GM19238 (cell line): ENCODE measurements at regions not wholly inside any gene's neighbourhood (a gene's known extent, or its start where the extent isn't known, plus 50 kb on each side); places are given as distances from the start of the nearest gene placed in this dataset.

ENCODE experiments used
- DNase-seq: peaks from one replicate; pipeline ENCODE4 v3.0.0; 2011; ENCODE audit warnings: low spot score; ENCODE audit not compliant: insufficient read length

GRCh38 chr13:44240611-44241145 lies 132.9 kb upstream of the SERP2 start:
- no peak for DNase-seq

DNA sequence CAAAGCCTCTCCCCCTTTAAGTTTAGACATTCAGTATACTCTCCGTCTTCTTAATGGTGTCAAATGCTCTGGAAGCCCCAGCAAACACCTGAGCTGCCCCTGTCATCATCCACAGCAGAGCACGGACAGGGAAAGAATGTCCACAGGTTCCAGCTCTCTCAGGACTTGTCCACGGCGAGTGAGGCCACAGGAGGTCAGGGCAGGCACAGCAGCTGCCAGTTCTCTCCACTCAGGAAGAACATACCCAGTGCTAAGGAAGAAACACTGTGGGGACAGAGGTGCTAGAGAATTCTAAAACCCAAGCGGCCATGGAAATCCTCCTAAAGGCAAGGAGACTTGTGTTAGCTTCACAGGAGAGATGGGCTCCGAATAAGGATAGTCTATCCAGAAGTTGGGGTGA lies 132.0 kb upstream of the SERP2 start:
- DNase-seq, result no peak

- DNase-seq, result no peak
These were observed 130.9 kb upstream of the SERP2 start for GRCh38 chr13:44242766-44243165.

DNA sequence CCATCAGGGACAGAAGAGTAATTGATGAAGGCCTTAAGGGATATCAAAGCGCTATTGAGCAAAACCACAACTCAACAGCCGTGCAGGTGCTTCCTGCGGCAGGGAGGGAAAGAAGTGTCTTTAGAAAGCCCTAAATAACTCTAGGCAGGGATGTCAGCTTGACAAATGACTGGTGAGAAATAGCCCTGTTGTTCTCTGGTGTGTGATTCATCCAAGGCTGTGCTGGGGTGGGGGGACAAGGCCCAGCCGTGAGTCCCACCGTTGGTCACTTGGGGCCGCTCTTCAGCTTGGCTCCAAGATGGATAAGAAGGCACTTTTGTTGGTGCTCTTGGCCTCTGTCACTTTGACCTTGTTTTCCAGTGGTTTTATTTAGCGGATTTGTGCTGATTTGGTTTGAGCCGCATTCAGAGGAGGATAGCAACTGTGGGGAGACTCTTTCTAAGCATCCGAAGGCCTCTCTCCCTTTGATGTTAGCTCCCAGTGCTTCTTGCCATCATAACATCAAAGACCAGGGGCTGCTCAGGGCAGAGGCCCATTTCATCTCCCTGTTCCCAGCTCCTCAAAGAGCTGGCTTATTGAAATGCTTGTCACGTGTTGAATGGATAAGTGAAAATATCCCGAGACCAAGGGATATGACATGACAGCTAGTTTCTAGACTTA lies 130.3 kb upstream of the SERP2 start:
- DNase-seq, result no peak

- no peak for DNase-seq
These were observed 129.3 kb upstream of the SERP2 start for GRCh38 chr13:44244288-44244687.

DNA sequence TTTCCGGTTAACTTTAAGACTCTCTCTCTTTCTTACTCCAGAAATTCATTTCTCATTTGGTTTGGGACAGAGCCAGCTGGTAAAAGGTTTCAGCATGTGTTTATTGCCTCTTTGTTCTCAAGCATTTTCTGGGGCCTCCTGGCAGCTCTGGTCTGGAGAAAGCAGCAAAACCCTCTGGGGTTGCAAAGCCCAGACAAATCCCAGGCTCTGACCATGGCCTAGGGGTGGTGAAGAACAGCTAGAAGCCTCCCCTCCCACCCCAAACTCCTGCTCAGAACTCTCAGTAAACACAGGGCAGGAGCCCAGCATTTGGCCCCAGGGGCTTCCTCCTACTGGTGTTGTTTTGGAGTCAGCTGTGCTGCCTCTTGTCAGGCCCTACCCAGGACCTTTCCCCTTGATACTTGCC lies 124.2 kb upstream of the SERP2 start:
- no peak for DNase-seq

DNA sequence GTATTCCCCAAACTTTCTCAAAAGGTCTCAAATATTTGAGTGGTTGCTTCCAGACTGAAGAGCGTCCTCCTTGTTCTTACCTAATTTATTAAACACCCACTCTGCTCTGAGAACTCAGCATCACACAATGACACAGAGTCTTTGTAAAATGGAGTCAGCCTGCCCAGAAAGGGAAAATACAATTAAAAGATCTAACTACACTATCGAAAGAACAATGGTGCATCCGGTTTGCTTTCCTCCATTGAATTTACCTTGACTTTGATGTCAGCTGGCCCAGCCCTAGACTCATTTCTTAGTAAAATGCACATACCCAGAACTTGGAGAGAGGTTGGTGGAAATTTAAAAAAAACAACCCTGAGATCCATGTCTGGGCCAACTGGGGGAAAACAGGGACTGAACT lies 120.7 kb upstream of the SERP2 start:
- DNase-seq, result no peak

- DNase-seq, result no peak
These were observed 117.8 kb upstream of the SERP2 start for GRCh38 chr13:44255771-44256364.

GRCh38 chr13:44257796-44258195 lies 115.8 kb upstream of the SERP2 start:
- DNase-seq, result no peak

DNA sequence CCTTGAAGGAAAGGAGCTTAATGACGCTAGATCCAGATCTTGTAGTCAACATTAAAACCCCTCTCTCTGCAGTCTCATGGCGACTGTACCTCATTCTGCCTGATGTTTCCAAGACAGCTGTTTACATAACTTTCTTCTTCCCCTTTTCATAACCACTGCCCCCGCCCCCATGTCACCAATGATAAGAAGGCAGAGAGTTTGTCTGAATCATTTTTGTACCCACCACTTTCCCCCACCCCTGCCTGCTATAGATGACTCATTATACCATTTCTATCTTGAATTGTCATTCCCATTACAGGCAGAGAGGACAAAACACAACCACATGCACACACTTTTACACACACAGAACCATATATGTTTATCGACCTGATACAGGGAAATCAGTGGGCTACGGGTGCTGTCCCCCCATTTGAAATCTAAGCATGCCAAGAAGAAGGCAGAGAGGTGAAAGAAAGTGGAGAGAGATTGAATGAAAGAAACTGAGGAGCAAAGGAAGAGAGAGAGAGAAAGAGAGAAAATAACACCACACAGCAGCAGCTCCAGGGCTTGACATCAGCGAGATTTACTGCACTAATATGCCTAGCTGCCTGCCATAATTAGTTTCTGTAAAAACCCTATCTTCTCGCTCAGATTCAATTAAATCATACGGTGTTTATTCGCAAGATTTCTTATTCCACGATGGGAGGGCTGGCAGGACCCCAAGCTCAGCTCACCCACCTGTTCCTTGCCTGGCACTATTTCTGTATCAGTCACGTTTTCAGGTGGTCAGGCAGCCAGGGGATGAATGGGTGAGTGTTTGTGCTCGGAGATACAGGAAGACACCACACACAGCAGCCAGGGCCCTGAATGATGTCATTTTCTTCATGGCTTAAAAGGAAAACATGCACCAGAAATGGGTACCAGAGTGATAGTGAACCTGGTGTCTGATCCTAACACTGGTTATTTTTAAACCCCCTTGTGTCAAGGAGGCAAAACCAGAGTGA lies 114.3 kb upstream of the SERP2 start:
- DNase-seq, result peak; percentile 41

- no peak for DNase-seq
These were observed 113.3 kb upstream of the SERP2 start for GRCh38 chr13:44260336-44260735.

GRCh38 chr13:44263751-44264620 lies 109.6 kb upstream of the SERP2 start:
- no peak for DNase-seq

DNA sequence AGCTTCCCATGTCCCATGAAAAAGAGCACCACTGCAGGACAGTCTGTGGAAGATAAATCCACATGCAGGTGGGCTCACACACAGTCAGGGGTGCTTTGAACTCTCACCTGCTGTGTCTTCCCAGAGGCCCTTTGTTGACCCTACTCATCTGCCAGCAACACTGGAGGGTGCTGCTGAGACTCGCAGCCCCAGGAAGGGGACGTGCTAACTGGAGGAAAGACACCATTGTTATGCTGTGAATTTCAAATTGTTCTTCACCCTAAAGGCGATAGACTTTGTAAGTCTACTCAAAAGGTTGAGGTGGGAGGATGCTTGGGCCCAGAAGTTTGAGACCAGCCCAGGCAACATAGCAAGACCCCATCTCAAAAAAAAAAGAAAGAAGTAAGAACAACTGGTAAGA lies 107.3 kb upstream of the SERP2 start:
- DNase-seq, result no peak

DNA sequence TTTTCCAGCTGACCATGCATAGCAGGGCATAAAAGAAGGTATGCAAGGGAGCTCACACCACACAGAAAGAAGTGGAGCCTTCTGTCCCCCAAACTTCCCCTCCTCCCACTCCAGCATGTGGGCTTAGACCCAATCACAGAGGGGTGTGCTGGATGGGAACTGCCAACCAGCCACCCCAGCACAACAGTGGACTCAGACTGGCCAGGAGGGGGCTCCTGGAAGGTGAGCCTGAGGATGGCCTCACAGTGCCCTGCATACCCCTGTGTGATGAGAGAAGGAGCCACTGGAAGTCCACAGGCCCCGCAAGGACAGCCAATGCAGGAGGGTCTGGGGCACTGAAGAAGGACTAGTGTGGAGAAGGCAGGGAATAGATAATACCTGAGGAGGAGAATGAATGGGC lies 106.9 kb upstream of the SERP2 start:
- DNase-seq, result no peak

- DNase-seq, result no peak
These were observed 106.4 kb upstream of the SERP2 start for GRCh38 chr13:44267203-44267602.

DNA sequence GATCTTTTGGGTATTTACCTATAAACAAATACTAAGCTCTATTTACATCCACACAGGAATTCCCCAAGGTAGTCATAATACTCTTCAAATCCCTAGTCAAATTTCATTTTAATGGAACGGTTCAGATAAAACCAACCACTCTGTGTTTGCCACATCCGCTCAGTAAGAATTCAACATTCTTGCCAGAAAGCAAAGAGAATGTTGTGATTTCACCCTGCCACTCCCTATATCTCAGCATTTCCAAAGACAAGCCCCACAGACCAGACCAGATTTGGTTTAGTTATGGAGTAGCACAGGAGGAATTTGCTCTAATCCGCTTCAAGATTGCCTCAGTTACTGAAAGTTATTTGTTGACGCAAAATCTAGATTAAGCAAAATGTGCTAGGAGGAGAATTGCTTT lies 105.6 kb upstream of the SERP2 start:
- DNase-seq, result no peak

DNA sequence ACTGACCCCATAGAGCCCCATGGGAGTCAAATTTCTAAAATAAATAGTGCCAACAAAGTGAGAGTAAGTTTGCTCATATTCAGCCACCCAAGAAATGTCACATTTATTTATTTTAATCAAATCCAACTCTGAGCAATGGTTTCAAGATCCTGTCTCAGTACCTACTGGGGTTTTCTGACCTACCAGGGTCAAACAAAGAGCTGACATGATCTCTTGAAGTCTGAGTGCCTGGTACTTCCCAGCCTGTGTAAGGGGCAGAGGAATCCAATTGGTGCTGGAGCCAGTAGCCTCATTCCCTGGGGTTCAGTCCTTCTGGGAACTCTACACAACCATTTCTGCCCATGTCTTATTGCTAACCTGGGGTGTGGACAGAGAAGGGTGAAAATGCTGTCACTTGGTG lies 104.6 kb upstream of the SERP2 start:
- no peak for DNase-seq

GRCh38 chr13:44270150-44270549 lies 103.5 kb upstream of the SERP2 start:
- DNase-seq, result no peak

DNA sequence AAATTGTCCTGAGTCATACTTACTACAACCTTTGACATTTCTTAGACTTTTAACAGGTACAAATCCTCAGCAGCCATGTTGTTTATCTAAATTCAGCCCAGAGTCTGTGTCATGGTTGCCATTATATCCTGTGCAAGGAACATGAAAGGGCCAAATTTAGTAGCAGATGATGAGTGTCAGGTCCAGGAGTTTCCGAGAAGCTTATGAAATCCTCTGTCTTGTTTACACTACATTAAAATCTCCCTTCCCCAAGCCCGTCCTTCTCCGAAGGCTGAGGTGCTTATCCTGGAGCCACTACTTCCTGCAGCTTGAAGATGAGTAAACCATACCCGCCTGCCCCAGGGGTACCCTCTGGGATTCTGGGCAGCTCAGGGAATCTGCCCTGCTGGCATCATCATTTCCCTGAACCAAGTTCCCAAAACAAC lies 102.6 kb upstream of the SERP2 start:
- DNase-seq, result no peak

- DNase-seq, result no peak
These were observed 102.2 kb upstream of the SERP2 start for GRCh38 chr13:44271473-44271872.

DNA sequence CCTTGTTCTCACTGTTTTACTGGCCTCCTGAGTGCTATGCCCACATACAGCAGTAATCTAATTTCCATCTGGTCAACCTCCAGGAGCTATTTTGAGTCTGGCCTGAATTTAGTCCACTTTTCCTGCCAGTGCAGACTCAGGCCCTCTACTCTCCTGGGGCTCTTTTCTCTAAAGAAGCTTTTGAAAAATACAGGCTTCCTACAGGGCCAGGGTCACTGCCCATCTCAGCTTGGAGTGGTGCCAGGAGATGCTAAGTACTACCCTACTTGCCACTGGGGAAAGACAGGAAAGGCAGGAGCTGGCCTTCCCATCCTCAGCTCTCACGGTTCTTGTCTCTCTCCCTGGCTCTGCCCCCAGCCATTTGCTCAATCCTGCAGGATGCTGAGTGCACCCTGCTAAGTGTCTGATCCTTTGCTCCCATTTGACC lies 101.7 kb upstream of the SERP2 start:
- no peak for DNase-seq
